Natural killer cell (primary cell): ENCODE measurements at regions not wholly inside any gene's neighbourhood (a gene's known extent, or its start where the extent isn't known, plus 50 kb on each side); places are given as distances from the start of the nearest gene placed in this dataset.

Source experiments
- ATAC-seq, 3 donors: fragments of 150-1000 bp in 2 of 3; fragments of 200-7000 bp in 1 of 3; cut with Tn5 transposase; 1 replicate in 1 of 3; 2 replicates in 2 of 3; pipeline ENCODE4 v1.10.0; 2021; ENCODE audit warnings: mild to moderate bottlenecking in 2 of 3, moderate library complexity in 2 of 3
- DNase-seq, 2 donors: peaks; one replicate each; pipeline versions ENCODE4 v3.0.0 to v3.0.0-alpha.2; 2013 to 2021; ENCODE audit warnings: mixed read lengths in 1 of 2
- H3K27ac ChIP-seq: one replicate; pipeline ENCODE4 v1.5.1; 2013; ENCODE audit warnings: mild to moderate bottlenecking, low read length
- H3K27me3 ChIP-seq: one replicate; pipeline ENCODE4 v1.6.1; 2013; ENCODE audit warnings: low read length; ENCODE audit not compliant: control insufficient read depth, insufficient read depth
- H3K36me3 ChIP-seq: one replicate; pipeline ENCODE4 v1.6.1; 2013; ENCODE audit warnings: low read length; ENCODE audit not compliant: control insufficient read depth, insufficient read depth
- H3K4me1 ChIP-seq: one replicate; pipeline ENCODE4 v1.6.1; 2013; ENCODE audit warnings: low read length; ENCODE audit not compliant: control insufficient read depth, insufficient read depth
- H3K4me3 ChIP-seq: one replicate; pipeline ENCODE4 v1.5.1; 2013; ENCODE audit warnings: low read length
- H3K9me3 ChIP-seq: one replicate; pipeline ENCODE4 v1.6.1; 2013; ENCODE audit warnings: low read length; ENCODE audit not compliant: control insufficient read depth, insufficient read depth
- H3K27ac Mint-ChIP-seq, 2 donors: one replicate each; pipeline ENCODE4 v1.8.0; 2022; ENCODE audit warnings: mild to moderate bottlenecking in 2 of 2, mixed read lengths in 2 of 2, moderate library complexity in 1 of 2
- H3K27me3 Mint-ChIP-seq, 2 donors: one replicate each; pipeline ENCODE4 v1.8.0; 2022; ENCODE audit warnings: low read depth in 2 of 2, mixed read lengths in 2 of 2
- H3K36me3 Mint-ChIP-seq: one replicate; pipeline ENCODE4 v1.8.0; 2022; ENCODE audit warnings: mixed read lengths
- H3K4me1 Mint-ChIP-seq, 2 donors: one replicate each; pipeline ENCODE4 v1.8.0; 2022; ENCODE audit warnings: mixed read lengths in 2 of 2
- H3K4me3 Mint-ChIP-seq: one replicate; pipeline ENCODE4 v1.8.0; 2022; ENCODE audit warnings: mild to moderate bottlenecking, moderate library complexity, mixed read lengths
- H3K9me3 Mint-ChIP-seq, 2 donors: one replicate each; pipeline ENCODE4 v1.8.0; 2022; ENCODE audit warnings: mixed read lengths in 2 of 2
- WGBS: methylation state at CpG from one replicate; pipeline ENCODE4 v1.1.7; 2013; ENCODE audit warnings: missing lambda C conversion rate; ENCODE audit not compliant: insufficient coverage; 5-methylcytosine and 5-hydroxymethylcytosine counted together
- intact Hi-C: fragments of 100-400 bp; cut with micrococcal nuclease; formaldehyde crosslinking; loops from one replicate; pipeline ENCODE4 v1.14.2; 2022
- TF ChIP-seq, protein P1 (sequence below): fragments of 200-600 bp; IDR thresholded peaks from one replicate; pipeline ENCODE4 v1.8.0; 2022; ENCODE audit warnings: antibody characterized with exemption

DNA sequence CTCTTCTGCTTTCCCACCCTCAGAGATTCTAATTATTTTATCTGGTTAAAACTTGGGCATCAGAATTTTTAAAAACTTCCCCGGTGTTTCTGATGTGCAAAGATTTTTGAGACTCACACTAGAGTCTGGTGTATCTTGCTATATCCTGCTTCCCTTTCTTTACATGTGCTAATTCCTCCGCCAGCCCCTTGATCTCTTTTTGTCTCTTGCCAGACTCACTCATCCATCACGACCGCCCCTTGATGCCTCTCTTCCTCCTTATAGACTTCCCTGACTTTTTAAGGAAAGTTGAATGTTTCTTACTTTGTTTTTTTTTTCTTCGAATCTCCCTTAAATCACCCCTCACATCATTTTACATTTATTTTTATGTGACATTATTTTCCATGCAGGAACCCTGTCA is 274.9 kb upstream of the PITX2 start:
- Histone ChIP-seq H3K27ac (no peak overlapping the region), H3K9me3 (no peaks in the 10 kb centered on the region), H3K4me1 (no peaks in the 10 kb centered on the region), H3K36me3 (no peaks in the 10 kb centered on the region), H3K27me3 (no peaks in the 10 kb centered on the region), H3K4me3 (no peak overlapping the region)
- no peak for DNase-seq
- intact Hi-C loops = no loop called here
- TF ChIP-seq, protein P1, sequence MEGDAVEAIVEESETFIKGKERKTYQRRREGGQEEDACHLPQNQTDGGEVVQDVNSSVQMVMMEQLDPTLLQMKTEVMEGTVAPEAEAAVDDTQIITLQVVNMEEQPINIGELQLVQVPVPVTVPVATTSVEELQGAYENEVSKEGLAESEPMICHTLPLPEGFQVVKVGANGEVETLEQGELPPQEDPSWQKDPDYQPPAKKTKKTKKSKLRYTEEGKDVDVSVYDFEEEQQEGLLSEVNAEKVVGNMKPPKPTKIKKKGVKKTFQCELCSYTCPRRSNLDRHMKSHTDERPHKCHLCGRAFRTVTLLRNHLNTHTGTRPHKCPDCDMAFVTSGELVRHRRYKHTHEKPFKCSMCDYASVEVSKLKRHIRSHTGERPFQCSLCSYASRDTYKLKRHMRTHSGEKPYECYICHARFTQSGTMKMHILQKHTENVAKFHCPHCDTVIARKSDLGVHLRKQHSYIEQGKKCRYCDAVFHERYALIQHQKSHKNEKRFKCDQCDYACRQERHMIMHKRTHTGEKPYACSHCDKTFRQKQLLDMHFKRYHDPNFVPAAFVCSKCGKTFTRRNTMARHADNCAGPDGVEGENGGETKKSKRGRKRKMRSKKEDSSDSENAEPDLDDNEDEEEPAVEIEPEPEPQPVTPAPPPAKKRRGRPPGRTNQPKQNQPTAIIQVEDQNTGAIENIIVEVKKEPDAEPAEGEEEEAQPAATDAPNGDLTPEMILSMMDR = no peak
- Mint-ChIP-seq H3K4me3 (no peak overlapping the region), H3K4me1 (no peaks in the 10 kb centered on the region), H3K27me3 (no peaks in the 10 kb centered on the region), H3K36me3 (no peaks in the 10 kb centered on the region), H3K9me3 (peaks cover 6 to 12% of the 10 kb centered on the region in 2 donors), H3K27ac (no peak overlapping the region)
- ATAC-seq = no peak
- WGBS = 46% methylated on average over 5 of the region's 5 CpGs

DNA sequence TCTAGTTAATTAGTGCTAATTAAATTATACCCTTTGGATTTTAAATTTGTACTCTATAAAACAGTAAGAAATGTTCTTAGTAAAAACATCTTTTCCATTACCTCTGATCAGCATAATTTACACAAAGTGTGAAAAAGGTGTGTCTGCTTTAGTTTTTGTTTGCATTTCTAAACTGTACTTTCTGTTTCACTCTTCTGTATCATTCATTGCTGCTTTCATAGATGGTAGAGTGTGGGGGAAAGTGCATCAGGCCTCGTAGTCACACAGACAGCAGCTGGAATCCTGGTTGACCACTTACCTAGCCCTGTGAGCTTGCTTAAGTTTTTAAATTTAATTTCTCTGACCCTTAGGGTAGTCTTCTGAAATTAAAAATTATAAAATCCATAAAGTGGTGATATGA is 275.4 kb upstream of the PITX2 start:
- H3K27me3 Mint-ChIP-seq = no peaks in the 10 kb centered on the region
- WGBS = no CpG with 5 or more reads among the region's 1 CpG
- DNase-seq (no peak), ATAC-seq (no peak)
- intact Hi-C loops = no loop called here
- Histone ChIP-seq H3K27ac (no peak overlapping the region), H3K4me1 (no peaks in the 10 kb centered on the region), H3K4me3 (no peak overlapping the region), H3K36me3 (no peaks in the 10 kb centered on the region), H3K9me3 (no peaks in the 10 kb centered on the region), H3K27me3 (no peaks in the 10 kb centered on the region)
- no peak overlapping the region for H3K27ac Mint-ChIP-seq
- no peaks in the 10 kb centered on the region for H3K36me3 Mint-ChIP-seq
- TF ChIP-seq, protein P1 = no peak
- no peaks in the 10 kb centered on the region for H3K4me1 Mint-ChIP-seq
- H3K9me3 Mint-ChIP-seq = peaks cover 6 to 12% of the 10 kb centered on the region in 2 donors
- no peak overlapping the region for H3K4me3 Mint-ChIP-seq

DNA sequence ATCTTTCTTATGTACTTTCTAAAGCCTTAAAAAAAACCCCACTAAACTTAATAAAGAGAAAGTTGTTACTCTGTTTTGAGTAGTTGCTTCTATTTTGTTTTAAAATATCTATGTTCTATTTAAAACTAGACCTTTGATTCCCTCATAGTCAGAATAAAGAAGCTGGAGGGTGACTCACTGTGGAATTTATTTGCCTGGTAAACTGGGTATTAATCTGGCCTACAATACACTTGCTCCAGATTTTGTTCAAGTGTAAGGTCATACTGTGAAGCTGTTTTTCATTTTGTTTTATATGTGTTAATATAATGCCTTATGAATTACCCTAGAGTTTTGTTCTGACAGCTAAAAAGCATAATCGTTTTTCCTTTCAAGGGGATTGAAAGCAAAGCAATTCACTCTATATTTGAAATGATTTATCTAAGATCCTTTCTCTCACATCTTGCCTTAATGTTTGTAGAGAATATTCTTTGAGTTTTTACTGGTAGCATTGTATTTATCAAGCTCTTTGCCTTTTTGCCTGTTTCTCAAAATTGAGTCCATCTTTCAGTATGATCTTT is 277.4 kb upstream of the PITX2 start:
- no peak overlapping the region for H3K27ac Mint-ChIP-seq
- Histone ChIP-seq H3K9me3 (no peaks in the 10 kb centered on the region), H3K27me3 (no peaks in the 10 kb centered on the region), H3K4me3 (no peak overlapping the region), H3K36me3 (no peaks in the 10 kb centered on the region), H3K4me1 (no peaks in the 10 kb centered on the region), H3K27ac (no peak overlapping the region)
- H3K4me3 Mint-ChIP-seq = no peak overlapping the region
- ATAC-seq (no peak), DNase-seq (no peak)
- no peaks in the 10 kb centered on the region for H3K4me1 Mint-ChIP-seq
- no peaks in the 10 kb centered on the region for H3K27me3 Mint-ChIP-seq
- peaks cover 6 to 12% of the 10 kb centered on the region in 2 donors for H3K9me3 Mint-ChIP-seq
- no peaks in the 10 kb centered on the region for H3K36me3 Mint-ChIP-seq
- TF ChIP-seq, protein P1 = no peak
- no CpG with 5 or more reads among the region's 1 CpG for WGBS
- intact Hi-C loops = no loop called here

DNA sequence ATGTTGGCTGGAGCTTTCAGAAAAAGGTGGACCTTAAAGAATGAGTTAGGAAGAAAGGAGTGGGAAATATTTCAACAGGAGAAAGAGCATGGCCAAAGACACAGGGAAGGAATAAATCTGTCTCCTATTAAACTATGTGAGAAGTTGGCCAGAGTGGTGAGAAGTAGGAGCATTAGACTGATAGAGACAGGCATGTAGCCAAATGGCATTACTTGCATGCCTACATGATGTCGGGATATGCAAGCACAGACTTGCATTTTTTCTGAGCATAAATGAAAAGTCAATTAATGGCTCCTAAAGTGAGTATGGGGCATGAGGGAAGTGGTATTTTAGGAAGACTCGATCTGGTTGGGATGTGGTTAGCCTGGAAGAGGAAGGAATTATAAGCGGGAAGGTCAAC is 279.6 kb upstream of the PITX2 start:
- no peak overlapping the region for H3K4me3 ChIP-seq
- H3K27me3 ChIP-seq = no peaks in the 10 kb centered on the region
- intact Hi-C loops = no loop called here
- no peak overlapping the region for H3K27ac ChIP-seq
- peaks cover 7% of the 10 kb centered on the region for H3K36me3 Mint-ChIP-seq
- H3K9me3 Mint-ChIP-seq = peaks cover 13 to 15% of the 10 kb centered on the region in 2 donors
- TF ChIP-seq, protein P1 = no peak
- DNase-seq (no peak), ATAC-seq (no peak)
- H3K36me3 ChIP-seq = no peaks in the 10 kb centered on the region
- H3K27ac Mint-ChIP-seq = no peak overlapping the region
- 39% methylated on average over 3 of the region's 3 CpGs for WGBS
- no peaks in the 10 kb centered on the region for H3K27me3 Mint-ChIP-seq
- H3K4me1 ChIP-seq = no peaks in the 10 kb centered on the region
- no peaks in the 10 kb centered on the region for H3K4me1 Mint-ChIP-seq
- no peak overlapping the region for H3K4me3 Mint-ChIP-seq
- H3K9me3 ChIP-seq = no peaks in the 10 kb centered on the region
